ENCODE measurements at regions not wholly inside any gene's neighbourhood (a gene's known extent, or its start where the extent isn't known, plus 50 kb on each side); places are given as distances from the start of the nearest gene placed in this dataset.

DNA sequence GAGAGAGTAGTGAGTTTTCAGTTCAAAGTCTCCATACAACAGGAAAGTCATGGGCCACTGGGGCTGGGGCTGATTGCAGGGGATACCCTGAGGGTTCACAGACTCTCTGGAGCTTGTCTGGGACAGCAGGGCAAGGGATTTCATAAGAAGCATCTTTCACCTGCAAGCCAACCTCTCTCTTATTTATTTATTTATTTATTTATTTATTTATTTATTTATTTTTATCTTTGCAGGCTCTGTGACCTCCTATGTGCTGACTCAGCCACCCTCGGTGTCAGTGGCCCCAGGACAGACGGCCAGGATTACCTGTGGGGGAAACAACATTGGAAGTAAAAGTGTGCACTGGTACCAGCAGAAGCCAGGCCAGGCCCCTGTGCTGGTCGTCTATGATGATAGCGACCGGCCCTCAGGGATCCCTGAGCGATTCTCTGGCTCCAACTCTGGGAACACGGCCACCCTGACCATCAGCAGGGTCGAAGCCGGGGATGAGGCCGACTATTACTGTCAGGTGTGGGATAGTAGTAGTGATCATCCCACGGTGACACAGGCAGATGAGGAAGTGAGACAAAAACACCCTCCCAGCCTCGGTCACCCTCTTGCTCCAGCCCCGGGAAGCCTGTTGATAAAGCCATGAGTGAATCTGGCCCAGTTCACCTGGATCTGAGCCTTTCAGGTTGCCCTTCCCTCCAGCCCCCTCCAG, 68.4 kb downstream of the GGTLC2 start:
- TF ChIP-seq, protein P1, sequence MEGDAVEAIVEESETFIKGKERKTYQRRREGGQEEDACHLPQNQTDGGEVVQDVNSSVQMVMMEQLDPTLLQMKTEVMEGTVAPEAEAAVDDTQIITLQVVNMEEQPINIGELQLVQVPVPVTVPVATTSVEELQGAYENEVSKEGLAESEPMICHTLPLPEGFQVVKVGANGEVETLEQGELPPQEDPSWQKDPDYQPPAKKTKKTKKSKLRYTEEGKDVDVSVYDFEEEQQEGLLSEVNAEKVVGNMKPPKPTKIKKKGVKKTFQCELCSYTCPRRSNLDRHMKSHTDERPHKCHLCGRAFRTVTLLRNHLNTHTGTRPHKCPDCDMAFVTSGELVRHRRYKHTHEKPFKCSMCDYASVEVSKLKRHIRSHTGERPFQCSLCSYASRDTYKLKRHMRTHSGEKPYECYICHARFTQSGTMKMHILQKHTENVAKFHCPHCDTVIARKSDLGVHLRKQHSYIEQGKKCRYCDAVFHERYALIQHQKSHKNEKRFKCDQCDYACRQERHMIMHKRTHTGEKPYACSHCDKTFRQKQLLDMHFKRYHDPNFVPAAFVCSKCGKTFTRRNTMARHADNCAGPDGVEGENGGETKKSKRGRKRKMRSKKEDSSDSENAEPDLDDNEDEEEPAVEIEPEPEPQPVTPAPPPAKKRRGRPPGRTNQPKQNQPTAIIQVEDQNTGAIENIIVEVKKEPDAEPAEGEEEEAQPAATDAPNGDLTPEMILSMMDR (IDR thresholded peaks at IDR 0.05): no peak
- no peak for TF ChIP-seq POLR2A (IDR thresholded peaks at IDR 0.05)
- Histone ChIP-seq H3K27ac (no peak overlapping the region), H3K36me3 (no peaks in the 10 kb centered on the region), H3K4me3 (no peak overlapping the region), H3K27me3 (no peaks in the 10 kb centered on the region), H3K4me1 (no peaks in the 10 kb centered on the region), H3K9me3 (no peaks in the 10 kb centered on the region)
- no peak for DNase-seq
- intact Hi-C loops (cut with DNase I; ENCODE audit: low total_unique reads): loop anchor here (5.0 kb wide), 1 partner anchor 34 kb away; no protein-coding TSS in a partner anchor

DNA sequence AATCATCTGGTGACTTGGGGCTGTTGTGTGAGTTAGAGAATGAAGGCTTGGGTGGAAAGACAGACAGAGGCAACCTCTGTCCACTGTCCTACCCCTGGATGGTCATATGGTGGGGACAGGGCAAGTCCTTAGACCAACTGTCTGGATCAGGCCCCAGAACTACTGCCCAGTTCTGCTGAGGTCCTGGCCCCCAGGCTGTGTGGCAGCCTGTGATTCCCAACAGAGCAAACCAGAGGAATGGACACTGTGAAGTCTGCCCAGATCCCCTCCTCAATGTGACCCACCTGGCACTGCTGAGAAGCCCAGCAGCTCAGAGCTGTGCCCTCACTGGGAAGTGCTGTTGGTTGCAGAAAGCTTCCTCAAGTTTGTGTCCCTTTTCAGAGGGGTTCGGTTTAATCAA, 69.0 kb downstream of the GGTLC2 start:
- Histone ChIP-seq H3K36me3 (no peaks in the 10 kb centered on the region), H3K27me3 (no peaks in the 10 kb centered on the region), H3K4me3 (no peak overlapping the region), H3K9me3 (no peaks in the 10 kb centered on the region), H3K27ac (no peak overlapping the region), H3K4me1 (no peaks in the 10 kb centered on the region)
- DNase-seq: no peak
- TF ChIP-seq, protein P1 (IDR thresholded peaks at IDR 0.05): no peak
- TF ChIP-seq POLR2A (IDR thresholded peaks at IDR 0.05): no peak
- intact Hi-C loops (cut with DNase I; ENCODE audit: low total_unique reads): loop anchor here (5.0 kb wide), 1 partner anchor 34 kb away; no protein-coding TSS in a partner anchor

DNA sequence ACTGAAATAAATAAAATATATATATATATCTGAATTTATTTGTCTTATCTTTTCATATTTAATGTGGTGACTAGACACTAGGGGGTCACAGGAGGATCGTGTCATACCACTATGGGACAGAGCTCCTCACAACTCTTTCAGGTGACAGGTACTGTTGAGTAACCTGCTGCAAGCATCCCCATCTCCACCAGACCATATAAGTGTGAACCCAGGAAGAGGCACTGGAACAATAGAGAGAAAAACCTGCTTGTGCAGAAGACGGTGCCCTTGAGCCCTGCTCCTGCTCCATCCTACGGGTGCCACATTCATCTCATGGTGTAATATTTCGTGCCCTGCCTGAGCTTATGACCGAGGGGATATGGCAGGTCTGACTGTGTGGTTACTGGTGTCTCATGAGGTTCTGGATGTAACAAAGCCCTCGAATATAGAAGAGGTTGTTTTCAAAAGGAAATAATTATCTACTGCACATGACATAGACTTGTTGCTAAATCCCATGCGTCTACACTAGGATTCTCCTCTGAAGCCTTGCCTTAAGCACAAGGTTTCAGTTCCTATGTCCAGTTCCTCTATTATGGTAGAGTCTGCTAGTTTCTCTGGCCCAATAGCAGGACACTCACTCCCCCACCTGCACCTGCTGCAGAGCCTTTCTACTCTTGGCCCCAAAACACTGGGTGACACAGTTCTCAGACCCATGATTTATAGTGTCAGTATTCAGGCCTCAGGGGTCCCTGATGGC, 70.4 kb downstream of the GGTLC2 start:
- TF ChIP-seq POLR2A (IDR thresholded peaks at IDR 0.05): no peak
- TF ChIP-seq, protein P1 (IDR thresholded peaks at IDR 0.05): no peak
- Histone ChIP-seq H3K36me3 (no peaks in the 10 kb centered on the region), H3K4me1 (no peaks in the 10 kb centered on the region), H3K4me3 (no peak overlapping the region), H3K27ac (no peak overlapping the region), H3K27me3 (no peaks in the 10 kb centered on the region), H3K9me3 (no peaks in the 10 kb centered on the region)
- intact Hi-C loops (cut with DNase I; ENCODE audit: low total_unique reads): loop anchor here (5.0 kb wide), 1 partner anchor 33 kb away; no protein-coding TSS in a partner anchor
- no peak for DNase-seq

DNA sequence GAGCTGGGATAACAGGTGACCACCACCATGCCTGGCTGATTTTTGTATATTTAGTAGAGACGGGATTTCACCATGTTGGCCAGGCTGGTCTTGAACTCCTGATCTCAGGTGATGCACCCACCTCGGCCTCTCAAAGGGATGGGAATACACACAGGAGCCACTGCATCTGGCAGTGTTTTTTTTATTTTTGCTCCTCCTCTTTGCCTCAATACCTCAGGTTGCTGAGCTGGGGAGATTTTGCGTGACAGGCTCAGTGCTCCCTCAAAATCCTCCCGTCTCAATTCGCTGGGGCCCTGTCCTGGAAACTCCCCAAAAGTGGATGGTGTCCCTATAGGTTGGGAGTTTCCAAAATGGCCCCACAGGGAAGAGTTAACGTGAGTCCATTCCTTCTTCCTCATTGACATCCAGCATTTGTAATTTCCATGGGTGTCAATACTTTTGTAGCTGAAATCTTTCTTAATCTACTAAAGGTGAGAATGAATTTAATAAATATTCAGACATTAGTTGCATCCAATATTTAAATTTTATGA, 71.8 kb downstream of the GGTLC2 start:
- Histone ChIP-seq H3K27me3 (no peaks in the 10 kb centered on the region), H3K4me1 (no peaks in the 10 kb centered on the region), H3K27ac (no peak overlapping the region), H3K36me3 (no peaks in the 10 kb centered on the region), H3K9me3 (no peaks in the 10 kb centered on the region), H3K4me3 (no peak overlapping the region)
- no peak for DNase-seq
- intact Hi-C loops (cut with DNase I; ENCODE audit: low total_unique reads): no loop called here
- TF ChIP-seq, protein P1 (IDR thresholded peaks at IDR 0.05): no peak
- no peak for TF ChIP-seq POLR2A (IDR thresholded peaks at IDR 0.05)

DNA sequence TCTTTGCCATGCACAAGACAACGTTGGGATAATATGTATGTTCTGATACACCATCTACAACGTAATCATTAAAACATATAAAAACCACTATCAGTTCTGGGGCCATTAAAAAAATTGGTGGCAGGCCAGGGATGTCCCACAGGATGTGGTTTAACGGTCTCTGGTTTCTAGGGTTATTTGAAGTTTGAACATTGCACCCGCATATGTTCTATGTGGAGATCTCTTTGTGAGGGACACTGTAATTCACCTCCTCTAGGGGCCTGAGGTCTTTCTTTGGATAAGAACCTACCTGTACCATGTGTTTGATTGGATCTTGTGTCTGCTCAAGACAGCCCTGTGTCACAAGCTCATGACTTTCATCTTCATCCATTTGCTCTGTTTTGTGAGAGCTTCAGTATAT, 73.2 kb downstream of the GGTLC2 start:
- TF ChIP-seq, protein P1 (IDR thresholded peaks at IDR 0.05): no peak
- TF ChIP-seq POLR2A (IDR thresholded peaks at IDR 0.05): no peak
- Histone ChIP-seq H3K4me1 (no peaks in the 10 kb centered on the region), H3K36me3 (no peaks in the 10 kb centered on the region), H3K27ac (no peak overlapping the region), H3K4me3 (no peak overlapping the region), H3K9me3 (no peaks in the 10 kb centered on the region), H3K27me3 (no peaks in the 10 kb centered on the region)
- intact Hi-C loops (cut with DNase I; ENCODE audit: low total_unique reads): no loop called here
- no peak for DNase-seq
